ENCODE measurements at regions not wholly inside any gene's neighbourhood (a gene's known extent, or its start where the extent isn't known, plus 50 kb on each side); places are given as distances from the start of the nearest gene placed in this dataset.
"Not testable (repeated sequence)": the region's sequence is repeated elsewhere in the genome, so short reads cannot be mapped to it uniquely, and the experiment has no call there.

GRCh38 chr6:144437105-144437504 lies 152.0 kb downstream of the UTRN start:
- DNase-seq = no peak

GRCh38 chr6:144438103-144438502 lies 153.0 kb downstream of the UTRN start:
- no peak for DNase-seq

GRCh38 chr6:144439016-144439415 lies 153.9 kb downstream of the UTRN start:
- no peak for DNase-seq

- DNase-seq = not testable (repeated sequence)
These were observed 156.7 kb downstream of the UTRN start for GRCh38 chr6:144441801-144442200.

- DNase-seq = no peak
These were observed 158.0 kb downstream of the UTRN start for GRCh38 chr6:144443157-144443556.

- DNase-seq = peak; percentile 11
These were observed 162.3 kb downstream of the UTRN start for GRCh38 chr6:144447472-144447871.

- no peak for DNase-seq
These were observed 164.1 kb downstream of the UTRN start for GRCh38 chr6:144449218-144449617.

- DNase-seq = no peak
These were observed 164.9 kb downstream of the UTRN start for GRCh38 chr6:144449911-144450597.

GRCh38 chr6:144460327-144461095 lies 175.4 kb downstream of the UTRN start:
- no peak for DNase-seq

GRCh38 chr6:144462058-144462457 lies 176.9 kb downstream of the UTRN start:
- DNase-seq = no peak

GRCh38 chr6:144466716-144467115 lies 181.6 kb downstream of the UTRN start:
- no peak for DNase-seq

- DNase-seq = no peak
These were observed 182.1 kb downstream of the UTRN start for GRCh38 chr6:144467172-144467762.

- no peak for DNase-seq
These were observed 182.8 kb downstream of the UTRN start for GRCh38 chr6:144467921-144468320.

GRCh38 chr6:144468709-144469108 lies 183.6 kb downstream of the UTRN start:
- DNase-seq = no peak

GRCh38 chr6:144469144-144469575 lies 184.0 kb downstream of the UTRN start:
- no peak for DNase-seq

- DNase-seq = not testable (repeated sequence)
These were observed 185.1 kb downstream of the UTRN start for GRCh38 chr6:144470201-144470600.

- DNase-seq = no peak
These were observed 186.9 kb downstream of the UTRN start for GRCh38 chr6:144471986-144472385.

- no peak for DNase-seq
These were observed 189.2 kb downstream of the UTRN start for GRCh38 chr6:144474290-144474689.

GRCh38 chr6:144474904-144475303 lies 189.8 kb downstream of the UTRN start:
- DNase-seq = no peak

GRCh38 chr6:144475411-144475810 lies 190.3 kb downstream of the UTRN start:
- DNase-seq = no peak

GRCh38 chr6:144476286-144476685 lies 191.2 kb downstream of the UTRN start:
- no peak for DNase-seq

- DNase-seq = peak; percentile 28
These were observed 192.3 kb downstream of the UTRN start for GRCh38 chr6:144477396-144477795.

GRCh38 chr6:144477856-144478255 lies 192.7 kb downstream of the UTRN start:
- no peak for DNase-seq

GRCh38 chr6:144478483-144478882 lies 193.3 kb downstream of the UTRN start:
- no peak for DNase-seq
